GM21528 (cell line): ENCODE measurements at regions not wholly inside any gene's neighbourhood (a gene's known extent, or its start where the extent isn't known, plus 50 kb on each side); places are given as distances from the start of the nearest gene placed in this dataset.
A peak's percentile ranks its signal among the peaks of the same experiment; 100 is the strongest.
"Not testable (repeated sequence)": the region's sequence is repeated elsewhere in the genome, so short reads cannot be mapped to it uniquely, and the experiment has no call there.

Experiments
- ATAC-seq: cut with Tn5 transposase; IDR thresholded peaks from one replicate; pipeline ENCODE4 v1.9.1; 2021; ENCODE audit warnings: mild to moderate bottlenecking, moderate library complexity; ENCODE audit not compliant: unreplicated experiment, low FRiP score

DNA sequence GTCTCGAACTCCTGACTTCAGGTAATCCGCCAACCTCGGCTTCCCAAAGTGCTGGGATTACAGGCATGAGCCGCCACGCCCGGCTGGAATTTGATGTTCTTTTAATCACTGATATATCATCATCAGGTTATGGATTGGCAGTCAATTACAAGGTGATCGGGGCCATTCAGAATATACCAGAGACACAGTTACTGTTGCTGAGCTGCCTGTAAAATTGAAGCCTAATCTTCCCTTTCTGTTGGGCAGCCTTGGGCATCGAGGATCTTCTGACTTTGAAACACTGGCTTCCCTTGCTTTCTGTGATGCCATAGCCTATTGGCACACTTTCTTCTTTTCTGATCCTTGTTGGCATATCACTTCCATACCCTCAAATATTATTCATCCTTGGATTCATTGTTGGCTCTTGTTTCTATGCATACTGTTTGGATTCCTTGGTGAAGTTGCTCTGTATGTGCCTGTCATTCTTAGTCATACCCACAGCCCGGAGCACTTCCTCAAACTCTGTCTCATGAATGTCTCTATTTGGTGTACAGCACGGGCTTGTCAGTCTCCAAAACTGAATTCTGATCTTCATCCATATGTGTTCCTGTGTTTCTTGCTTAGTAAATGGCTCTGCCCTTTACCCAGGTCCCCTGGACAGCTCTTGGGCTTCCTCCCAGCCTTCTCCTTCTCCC lies 85.6 kb upstream of the CRYM start:
- ATAC-seq: not testable (repeated sequence)

- not testable (repeated sequence) for ATAC-seq
Observed at GRCh38 chr16:21361612-21362227, 83.6 kb upstream of the CRYM start.

DNA sequence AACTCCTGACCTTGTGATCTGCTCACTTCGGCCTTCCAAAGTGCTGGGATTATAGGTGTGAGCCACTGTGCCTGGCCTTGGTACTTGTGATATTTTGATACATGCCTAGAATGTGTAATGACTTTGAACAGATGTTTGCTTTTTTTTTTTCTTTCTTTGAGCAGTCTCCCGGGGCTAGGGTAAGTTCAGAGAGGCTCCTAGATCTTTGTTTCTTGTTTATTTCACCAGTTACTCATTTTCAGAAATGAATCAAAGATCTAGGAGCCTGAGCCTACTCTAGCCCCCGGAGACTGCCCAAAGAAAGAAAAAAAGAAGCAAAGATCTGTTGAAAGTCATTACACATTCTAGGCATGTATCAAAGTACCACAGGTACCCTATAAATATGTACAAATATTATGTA lies 83.0 kb upstream of the CRYM start:
- not testable (repeated sequence) for ATAC-seq

- ATAC-seq: not testable (repeated sequence)
Observed at GRCh38 chr16:21359513-21359912, 81.4 kb upstream of the CRYM start.

- peak; percentile 54 for ATAC-seq
Observed at GRCh38 chr16:21358261-21358795, 80.2 kb upstream of the CRYM start.

GRCh38 chr16:21356308-21356707 lies 78.2 kb upstream of the CRYM start:
- not testable (repeated sequence) for ATAC-seq

- not testable (repeated sequence) for ATAC-seq
Observed at GRCh38 chr16:21351433-21351832, 73.3 kb upstream of the CRYM start.

- not testable (repeated sequence) for ATAC-seq
Observed at GRCh38 chr16:21350851-21351250, 72.8 kb upstream of the CRYM start.

GRCh38 chr16:21349336-21349735 lies 71.2 kb upstream of the CRYM start:
- ATAC-seq: not testable (repeated sequence)

DNA sequence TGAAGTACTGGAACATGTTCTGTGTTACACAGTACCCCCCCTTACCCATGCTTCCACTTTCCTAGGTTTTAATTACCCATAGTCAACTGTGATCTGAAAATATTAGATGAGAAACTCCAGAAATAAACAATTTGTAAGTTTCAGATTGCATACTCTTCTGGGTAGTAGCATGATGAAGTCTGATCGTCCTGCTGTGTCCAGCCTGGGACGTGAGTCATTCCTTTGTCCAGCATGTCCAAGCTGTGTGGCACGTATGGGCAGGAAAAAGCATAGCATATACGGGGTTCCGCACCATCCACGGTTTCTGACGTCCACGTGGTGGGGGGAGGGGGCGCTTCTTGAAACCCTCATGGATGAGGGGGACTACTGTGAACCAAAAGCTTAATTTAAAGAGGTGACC lies 70.7 kb upstream of the CRYM start:
- ATAC-seq: not testable (repeated sequence)

GRCh38 chr16:21347538-21347937 lies 69.4 kb upstream of the CRYM start:
- not testable (repeated sequence) for ATAC-seq

GRCh38 chr16:21346756-21347491 lies 68.8 kb upstream of the CRYM start:
- not testable (repeated sequence) for ATAC-seq

DNA sequence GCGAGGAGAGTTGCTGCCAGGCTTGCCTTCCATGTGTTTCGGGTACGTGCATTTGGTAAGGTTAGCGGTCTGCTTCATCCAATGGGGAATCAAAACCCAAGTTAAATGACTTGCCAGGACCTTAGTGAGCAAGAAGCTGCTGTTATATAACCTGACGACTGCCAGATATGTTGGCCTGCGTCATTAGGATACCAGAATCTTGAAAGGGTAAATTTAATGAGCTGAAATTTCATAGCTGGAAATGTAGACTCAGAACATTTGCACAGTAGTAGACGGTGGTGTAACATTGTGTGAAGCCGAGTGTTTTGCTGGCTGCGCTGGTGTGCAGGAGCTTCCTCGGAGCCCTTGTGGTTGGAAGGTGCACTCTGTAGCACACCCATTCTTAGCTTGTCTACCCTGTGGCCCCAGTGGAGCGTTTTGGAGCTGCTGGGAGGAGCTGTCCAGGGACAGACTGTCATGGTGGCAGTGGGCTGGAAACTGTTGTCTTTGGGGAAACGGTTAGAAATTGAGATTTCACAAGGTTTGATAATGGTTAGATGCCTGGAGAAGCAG lies 66.3 kb upstream of the CRYM start:
- ATAC-seq: not testable (repeated sequence)

DNA sequence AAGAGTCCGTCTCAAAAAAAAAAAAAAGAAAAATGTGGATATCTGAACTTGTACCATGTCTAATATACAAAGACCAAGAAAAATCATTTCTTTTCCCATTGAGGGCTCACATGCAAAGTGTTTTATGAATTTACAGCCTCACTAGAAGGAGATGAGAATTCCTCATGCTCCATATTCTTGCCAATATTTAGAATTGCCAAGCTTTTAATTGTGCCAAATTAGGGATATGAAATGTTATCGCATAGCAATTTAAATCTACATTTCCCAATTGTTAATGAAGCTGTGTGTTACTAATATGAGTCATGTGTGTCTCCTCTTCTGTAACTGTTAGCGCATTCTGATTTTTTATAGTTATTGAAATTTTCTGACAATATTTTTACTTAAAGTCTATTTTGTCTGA lies 63.0 kb upstream of the CRYM start:
- ATAC-seq: no peak

- no peak for ATAC-seq
Observed at GRCh38 chr16:21339941-21340340, 61.9 kb upstream of the CRYM start.

GRCh38 chr16:21339269-21339641 lies 61.2 kb upstream of the CRYM start:
- ATAC-seq: no peak

- ATAC-seq: no peak
Observed at GRCh38 chr16:21338537-21339268, 60.6 kb upstream of the CRYM start.

DNA sequence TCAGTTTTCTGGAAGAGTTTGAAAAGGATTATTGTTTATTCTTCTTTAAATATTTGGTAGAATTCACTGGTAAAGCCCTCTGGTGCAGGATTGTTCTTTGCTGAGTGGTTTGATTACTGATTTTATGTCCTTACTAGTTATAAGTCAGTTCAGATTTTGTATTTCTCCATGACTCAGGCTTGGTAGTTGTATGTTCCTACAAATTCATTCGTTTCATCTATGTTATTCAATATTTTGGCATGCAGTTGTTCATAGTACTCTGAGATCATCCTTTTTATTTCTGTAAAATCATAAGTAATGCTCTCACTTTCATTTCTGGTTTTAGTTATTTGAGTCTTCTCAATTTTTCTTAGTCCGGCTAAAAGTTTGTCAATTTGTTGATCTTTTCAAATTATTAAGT lies 58.1 kb upstream of the CRYM start:
- no peak for ATAC-seq

DNA sequence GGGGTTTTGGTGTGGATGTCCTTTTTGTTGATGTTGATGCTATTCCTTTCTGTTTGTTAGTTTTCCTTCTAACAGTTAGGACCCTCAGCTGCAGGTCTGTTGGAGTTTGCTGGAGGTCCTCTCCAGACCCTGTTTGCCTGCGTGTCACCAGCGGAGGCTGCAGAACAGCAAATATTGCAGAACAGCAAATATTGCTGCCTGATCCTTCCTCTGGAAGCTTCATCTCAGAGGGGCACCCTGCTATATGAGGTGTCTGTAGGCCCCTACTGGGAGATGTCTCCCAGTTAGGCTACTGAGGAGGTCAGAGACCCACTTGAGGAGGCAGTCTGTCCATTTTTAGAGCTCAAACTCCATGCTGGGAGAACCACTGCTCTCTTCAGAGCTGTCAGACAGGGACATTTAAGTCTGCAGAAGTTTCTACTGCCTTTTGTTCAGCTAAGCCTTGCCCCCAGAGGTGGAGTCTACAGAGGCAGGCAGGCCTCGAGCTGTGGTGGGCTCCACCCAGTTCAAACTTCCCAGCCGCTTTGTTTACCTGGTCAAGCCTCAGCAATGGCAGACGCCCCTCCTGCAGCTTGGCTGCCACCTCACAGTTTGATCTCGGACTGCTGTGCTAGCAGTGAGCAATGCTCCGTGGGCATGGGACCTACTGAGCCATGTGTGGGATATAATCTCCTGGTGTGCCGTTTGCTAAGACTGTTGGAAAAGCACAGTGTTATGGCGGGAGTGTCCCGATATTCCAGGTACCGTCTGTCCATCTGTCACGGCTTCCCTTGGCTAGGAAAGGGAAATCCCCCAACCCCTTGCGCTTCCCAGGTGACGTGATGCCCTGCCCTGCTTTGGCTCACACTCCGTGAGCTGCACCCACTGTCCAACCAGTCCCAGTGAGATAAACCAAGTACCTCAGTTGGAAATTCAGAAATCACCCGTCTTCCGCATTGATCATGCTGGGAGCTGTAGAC lies 56.4 kb upstream of the CRYM start:
- not testable (repeated sequence) for ATAC-seq
